Adipocyte (in vitro differentiated cells): ENCODE measurements at regions not wholly inside any gene's neighbourhood (a gene's known extent, or its start where the extent isn't known, plus 50 kb on each side); places are given as distances from the start of the nearest gene placed in this dataset.
A peak's percentile ranks its signal among the peaks of the same experiment; 100 is the strongest.
"Not testable (repeated sequence)": the region's sequence is repeated elsewhere in the genome, so short reads cannot be mapped to it uniquely, and the experiment has no call there.

Experiments
- DNase-seq: peaks from one replicate; pipeline ENCODE4 v3.0.0-alpha.2; 2015; ENCODE audit warnings: low read depth
- H3K27me3 ChIP-seq: replicated peaks from 2 replicates; pipeline ENCODE4 v1.7.0; 2013; ENCODE audit warnings: mild to moderate bottlenecking, low read length, moderate library complexity; ENCODE audit not compliant: control insufficient read depth, insufficient read depth
- H3K36me3 ChIP-seq: 2 replicates; pipeline ENCODE4 v1.7.0; 2013; ENCODE audit warnings: low read length, mild to moderate bottlenecking, moderate library complexity; ENCODE audit not compliant: control insufficient read depth, insufficient read depth, severe bottlenecking
- H3K4me1 ChIP-seq: 2 replicates; pipeline ENCODE4 v1.7.0; 2013; ENCODE audit warnings: mild to moderate bottlenecking, low read length, moderate library complexity; ENCODE audit not compliant: control insufficient read depth, insufficient read depth
- H3K4me3 ChIP-seq: 2 replicates; pipeline ENCODE4 v1.7.0; 2013; ENCODE audit warnings: mild to moderate bottlenecking, low read length, moderate library complexity
- H3K9ac ChIP-seq: 2 replicates; pipeline ENCODE4 v1.7.0; 2013; ENCODE audit warnings: mild to moderate bottlenecking, low read length, moderate library complexity
- H3K9me3 ChIP-seq: 2 replicates; pipeline ENCODE4 v1.7.0; 2013; ENCODE audit warnings: mild to moderate bottlenecking, low read length, moderate library complexity; ENCODE audit not compliant: control insufficient read depth

- no peak overlapping the region for H3K4me3 ChIP-seq
- H3K9ac ChIP-seq = no peak overlapping the region
- peaks cover 21% of the 10 kb centered on the region for H3K4me1 ChIP-seq
- peaks cover 5% of the 10 kb centered on the region for H3K36me3 ChIP-seq
- no peaks in the 10 kb centered on the region for H3K9me3 ChIP-seq
- no peaks in the 10 kb centered on the region for H3K27me3 ChIP-seq
- DNase-seq = peak; percentile 65
These were observed 61.3 kb upstream of the RNF38 start for GRCh38 chr9:36461323-36461722.

DNA sequence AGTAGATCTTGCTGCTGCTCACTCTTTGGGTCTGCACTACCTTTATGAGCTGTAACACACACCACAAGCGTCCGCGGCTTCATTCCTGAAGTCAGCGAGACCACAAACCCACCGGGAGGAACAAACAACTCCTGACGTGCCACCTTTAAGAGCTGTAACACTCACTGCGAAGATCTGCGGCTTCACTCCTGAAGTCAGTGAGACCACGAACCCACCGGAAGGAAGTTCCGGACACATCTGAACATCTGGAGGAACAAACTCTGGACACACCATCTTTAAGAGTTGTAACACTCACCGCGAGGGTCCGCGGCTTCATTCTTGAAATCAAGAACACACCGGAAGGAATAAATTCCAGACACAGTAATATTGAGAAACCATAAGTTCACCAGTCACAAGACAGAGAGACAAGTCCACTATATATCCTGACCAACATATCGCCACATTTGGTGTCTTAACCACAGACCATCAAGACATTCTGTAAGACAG is 58.4 kb upstream of the RNF38 start:
- not testable (repeated sequence) for H3K27me3 ChIP-seq, H3K36me3 ChIP-seq, H3K4me3 ChIP-seq, H3K9ac ChIP-seq, DNase-seq, H3K9me3 ChIP-seq
- H3K4me1 ChIP-seq = peaks cover 21% of the 10 kb centered on the region

DNA sequence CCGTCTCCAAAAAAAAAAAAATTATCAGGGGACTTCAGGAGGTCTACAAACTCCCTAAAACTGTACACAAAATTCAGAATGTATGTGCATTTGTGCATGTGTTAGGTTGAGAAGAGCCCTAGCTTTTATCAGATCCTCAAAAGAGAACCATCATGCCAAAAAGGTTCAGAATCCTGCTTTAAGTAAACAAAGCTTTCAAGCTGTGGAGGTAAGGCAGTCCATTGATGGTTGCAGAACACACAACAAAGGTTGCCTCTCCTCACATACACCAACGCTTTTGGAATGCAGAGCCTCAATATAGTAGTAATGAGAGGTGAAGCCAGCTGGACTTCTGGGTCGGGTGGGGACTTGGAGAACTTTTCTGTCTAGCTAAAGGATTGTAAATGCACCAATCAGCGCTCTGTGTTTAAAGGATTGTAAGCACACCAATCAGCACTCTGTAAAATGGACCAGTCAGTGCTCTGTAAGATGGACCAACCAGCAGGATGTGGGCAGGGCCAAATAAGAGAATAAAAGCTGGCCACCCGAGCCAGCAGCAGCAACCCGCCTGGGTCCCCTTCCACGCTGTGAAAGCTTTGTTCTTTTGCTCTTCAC is 57.9 kb upstream of the RNF38 start:
- Histone ChIP-seq H3K9ac (no peak overlapping the region), H3K27me3 (no peaks in the 10 kb centered on the region), H3K36me3 (peaks cover 5% of the 10 kb centered on the region), H3K9me3 (no peaks in the 10 kb centered on the region), H3K4me3 (no peak overlapping the region), H3K4me1 (peaks cover 21% of the 10 kb centered on the region)
- no peak for DNase-seq

DNA sequence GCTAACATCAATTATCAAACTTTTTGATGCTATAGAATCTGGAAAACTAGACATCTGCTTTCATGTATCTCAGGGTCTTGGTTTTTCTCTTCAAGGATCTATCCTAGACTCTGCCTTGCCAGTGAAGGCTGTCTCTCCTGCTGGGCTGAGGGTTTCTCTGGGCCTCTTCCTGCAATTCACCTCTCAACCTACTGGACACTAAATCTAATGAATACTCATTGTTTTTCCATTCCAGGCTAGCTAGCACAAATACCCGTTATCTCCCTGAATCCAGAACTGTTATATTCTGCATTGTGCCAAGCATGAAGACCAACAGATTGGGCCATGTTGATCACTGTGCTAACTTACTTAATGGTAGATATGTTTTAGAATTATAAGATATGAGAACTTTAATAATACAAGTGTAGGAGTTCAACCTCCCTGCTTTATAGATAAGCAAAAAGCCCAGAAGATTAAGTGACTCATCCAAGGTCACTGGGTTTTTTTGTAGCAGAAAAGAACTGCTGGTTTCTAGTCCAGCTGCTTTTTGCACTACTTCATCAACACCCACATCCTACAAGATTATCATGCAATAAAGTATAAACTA is 56.5 kb upstream of the RNF38 start:
- Histone ChIP-seq H3K4me3 (no peak overlapping the region), H3K9ac (no peak overlapping the region), H3K36me3 (peaks cover 5% of the 10 kb centered on the region), H3K27me3 (no peaks in the 10 kb centered on the region), H3K4me1 (peaks cover 13% of the 10 kb centered on the region), H3K9me3 (no peaks in the 10 kb centered on the region)
- no peak for DNase-seq

- Histone ChIP-seq H3K4me1 (peaks cover 5% of the 10 kb centered on the region), H3K4me3 (no peak overlapping the region), H3K9ac (no peak overlapping the region), H3K9me3 (no peaks in the 10 kb centered on the region), H3K27me3 (no peaks in the 10 kb centered on the region), H3K36me3 (no peaks in the 10 kb centered on the region)
- DNase-seq = no peak
These were observed 51.9 kb upstream of the RNF38 start for GRCh38 chr9:36451949-36452348.

DNA sequence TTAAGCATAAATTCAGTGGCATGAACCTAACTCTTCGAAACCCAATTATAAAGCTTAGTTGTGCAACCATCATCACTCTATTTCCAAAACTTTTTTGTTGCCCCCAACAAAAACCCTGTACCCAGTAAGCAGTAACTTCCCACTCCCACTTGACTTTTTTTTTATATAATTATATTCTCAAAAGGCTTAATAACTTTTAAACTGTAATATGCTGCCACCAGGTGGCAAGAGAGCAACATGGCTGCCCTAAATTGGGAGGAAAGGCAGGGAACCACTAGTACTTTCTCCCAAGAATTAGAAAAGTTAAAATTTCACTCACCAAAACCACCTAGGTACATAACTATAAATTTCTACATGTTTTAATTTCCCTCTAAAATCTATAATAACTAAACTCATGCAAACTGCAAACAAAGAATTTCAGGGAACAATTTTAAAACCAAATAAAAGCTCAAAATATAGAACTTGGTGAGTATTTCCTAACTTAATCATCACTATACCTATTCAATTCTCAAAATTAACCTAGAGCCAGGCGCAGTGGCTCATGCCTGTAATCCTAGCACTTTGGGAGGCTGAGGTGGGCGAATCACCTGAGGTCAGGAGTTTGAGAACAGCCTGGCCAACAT is 50.2 kb upstream of the RNF38 start:
- Histone ChIP-seq H3K9ac (no peak overlapping the region), H3K9me3 (no peaks in the 10 kb centered on the region), H3K4me1 (no peaks in the 10 kb centered on the region), H3K36me3 (no peaks in the 10 kb centered on the region), H3K27me3 (no peaks in the 10 kb centered on the region), H3K4me3 (no peak overlapping the region)
- DNase-seq = peak; percentile 85
